Neuronal stem cell (in vitro differentiated cells): ENCODE measurements at regions not wholly inside any gene's neighbourhood (a gene's known extent, or its start where the extent isn't known, plus 50 kb on each side); places are given as distances from the start of the nearest gene placed in this dataset.

Source experiments
- DNase-seq: peaks from one replicate; pipeline ENCODE4 v3.0.0-alpha.2; 2013; ENCODE audit warnings: low spot score
- H2AFZ ChIP-seq: one replicate; pipeline ENCODE4 v1.6.1; 2013; ENCODE audit warnings: mild to moderate bottlenecking, low read length, inconsistent platforms
- H2AK5ac ChIP-seq: 2 replicates; pipeline ENCODE4 v1.6.1; 2013; ENCODE audit warnings: low read depth, mild to moderate bottlenecking, inconsistent platforms, low read length, moderate library complexity, mixed read lengths
- H2BK120ac ChIP-seq: 2 replicates; pipeline ENCODE4 v1.6.1; 2013; ENCODE audit warnings: low read depth, mild to moderate bottlenecking, inconsistent platforms, low read length, moderate library complexity, mixed read lengths
- H2BK12ac ChIP-seq: one replicate; pipeline ENCODE4 v1.6.1; 2013; ENCODE audit warnings: low read length, inconsistent platforms
- H2BK15ac ChIP-seq: 2 replicates; pipeline ENCODE4 v1.6.1; 2013; ENCODE audit warnings: mild to moderate bottlenecking, low read length, inconsistent platforms, mixed read lengths
- H2BK5ac ChIP-seq: one replicate; pipeline ENCODE4 v1.6.1; 2013; ENCODE audit warnings: inconsistent platforms, mild to moderate bottlenecking, low read length, moderate library complexity
- H3K14ac ChIP-seq: one replicate; pipeline ENCODE4 v1.6.1; 2013; ENCODE audit warnings: low read length, inconsistent platforms
- H3K18ac ChIP-seq: 2 replicates; pipeline ENCODE4 v1.6.1; 2013; ENCODE audit warnings: low read length, inconsistent platforms
- H3K23ac ChIP-seq: 2 replicates; pipeline ENCODE4 v1.6.1; 2013; ENCODE audit warnings: low read depth, mild to moderate bottlenecking, mixed read lengths, low read length, inconsistent platforms; ENCODE audit not compliant: poor library complexity
- H3K27ac ChIP-seq: replicated peaks from 3 replicates; pipeline ENCODE4 v1.5.1; 2013; ENCODE audit warnings: low read length, inconsistent platforms
- H3K27me3 ChIP-seq, 3 experiments: 2 replicates each; pipeline ENCODE4 v1.6.1; 2013; ENCODE audit warnings: low read length in 3 of 3, mild to moderate bottlenecking in 2 of 3, inconsistent platforms in 1 of 3, low read depth in 1 of 3, mixed read lengths in 1 of 3, moderate library complexity in 1 of 3; ENCODE audit not compliant: control insufficient read depth in 3 of 3, insufficient read depth in 3 of 3
- H3K36me3 ChIP-seq, 2 donors: replicated peaks in 1 of 2; 2 replicates each; pipeline ENCODE4 v1.6.1; 2013; ENCODE audit warnings: low read length in 2 of 2; ENCODE audit not compliant: control insufficient read depth in 2 of 2, insufficient read depth in 2 of 2
- H3K4ac ChIP-seq: 2 replicates; pipeline ENCODE4 v1.6.1; 2013; ENCODE audit warnings: inconsistent platforms, mild to moderate bottlenecking, low read length, moderate library complexity
- H3K4me1 ChIP-seq, 2 donors: 1 replicate in 1 of 2; 2 replicates in 1 of 2; pipeline ENCODE4 v1.6.1; 2013; ENCODE audit warnings: low read length in 2 of 2, low read depth in 1 of 2; ENCODE audit not compliant: control insufficient read depth in 2 of 2, insufficient read depth in 1 of 2
- H3K4me2 ChIP-seq: one replicate; pipeline ENCODE4 v1.6.1; 2013; ENCODE audit warnings: mild to moderate bottlenecking, low read length, inconsistent platforms; ENCODE audit not compliant: insufficient read depth, poor library complexity, severe bottlenecking
- H3K4me3 ChIP-seq, 2 donors: 2 replicates each; pipeline ENCODE4 v1.5.1; 2013; ENCODE audit warnings: low read length in 2 of 2, mild to moderate bottlenecking in 2 of 2, inconsistent platforms in 1 of 2, moderate library complexity in 1 of 2
- H3K79me1 ChIP-seq: one replicate; pipeline ENCODE4 v1.6.1; 2013; ENCODE audit warnings: low read depth, mild to moderate bottlenecking, inconsistent platforms, low read length, moderate library complexity
- H3K9ac ChIP-seq: one replicate; pipeline ENCODE4 v1.6.1; 2013; ENCODE audit warnings: mild to moderate bottlenecking, low read depth, low read length, inconsistent platforms; ENCODE audit not compliant: poor library complexity
- H3K9me3 ChIP-seq, 2 donors: replicated peaks in 1 of 2; 2 replicates each; pipeline versions ENCODE3 to v1.6.1; 2013; ENCODE audit warnings: low read length in 2 of 2, mild to moderate bottlenecking in 2 of 2, inconsistent platforms in 1 of 2, low read depth in 1 of 2, mixed read lengths in 1 of 2, moderate library complexity in 1 of 2; ENCODE audit not compliant: control insufficient read depth in 2 of 2, insufficient read depth in 1 of 2
- H4K8ac ChIP-seq: one replicate; pipeline ENCODE4 v1.6.1; 2013; ENCODE audit warnings: low read depth, mild to moderate bottlenecking, inconsistent platforms, low read length, moderate library complexity
- H4K91ac ChIP-seq: one replicate; pipeline ENCODE4 v1.6.1; 2013; ENCODE audit warnings: low read length, low read depth, mild to moderate bottlenecking, inconsistent platforms; ENCODE audit not compliant: poor library complexity
- WGBS, 2 donors: extraction: QIAGEN DNeasy Blood & Tissue Kit; methylation state at CpG; one replicate each; pipeline ENCODE4 v1.1.7; 2013; ENCODE audit warnings: missing lambda C conversion rate in 2 of 2, mixed read lengths in 1 of 2; ENCODE audit not compliant: insufficient read length in 2 of 2, insufficient replicate concordance in 1 of 2; ENCODE audit errors: extremely low coverage in 2 of 2; 5-methylcytosine and 5-hydroxymethylcytosine counted together

GRCh38 chr7:97351488-97351887, 234.0 kb downstream of the SDHAF3 start:
- no peak overlapping the region for H3K4me2 ChIP-seq
- no peak overlapping the region for H3K9ac ChIP-seq
- H2BK15ac ChIP-seq = no peak overlapping the region
- H2AK5ac ChIP-seq = no peak overlapping the region
- H3K79me1 ChIP-seq = no peaks in the 10 kb centered on the region
- no peak overlapping the region for H2BK12ac ChIP-seq
- H3K4me3 ChIP-seq = no peak overlapping the region
- no peaks in the 10 kb centered on the region for H3K36me3 ChIP-seq
- no peak overlapping the region for H2BK120ac ChIP-seq
- no peak overlapping the region for H3K23ac ChIP-seq
- no CpG with 5 or more reads among the region's 1 CpG for WGBS, 2 donors
- H3K4me1 ChIP-seq = no peaks in the 10 kb centered on the region
- H3K27me3 ChIP-seq = no peaks in the 10 kb centered on the region
- H2BK5ac ChIP-seq = no peak overlapping the region
- H4K8ac ChIP-seq = no peak overlapping the region
- H3K18ac ChIP-seq = no peak overlapping the region
- DNase-seq = no peak
- H3K14ac ChIP-seq = no peak overlapping the region
- no peak overlapping the region for H2AFZ ChIP-seq
- H3K27ac ChIP-seq = no peak overlapping the region
- H3K9me3 ChIP-seq = no peaks in the 10 kb centered on the region
- H3K4ac ChIP-seq = no peak overlapping the region
- H4K91ac ChIP-seq = no peak overlapping the region

GRCh38 chr7:97357459-97357858, 240.0 kb downstream of the SDHAF3 start:
- H3K27me3 ChIP-seq = no peaks in the 10 kb centered on the region
- H3K79me1 ChIP-seq = no peaks in the 10 kb centered on the region
- H2AFZ ChIP-seq = no peak overlapping the region
- H4K8ac ChIP-seq = no peak overlapping the region
- H3K14ac ChIP-seq = no peak overlapping the region
- H2BK120ac ChIP-seq = no peak overlapping the region
- H2BK5ac ChIP-seq = no peak overlapping the region
- no peak overlapping the region for H2BK12ac ChIP-seq
- no peak overlapping the region for H3K4me2 ChIP-seq
- no peak for DNase-seq
- no peak overlapping the region for H3K4me3 ChIP-seq
- H3K18ac ChIP-seq = no peak overlapping the region
- H4K91ac ChIP-seq = no peak overlapping the region
- no peak overlapping the region for H3K27ac ChIP-seq
- no peak overlapping the region for H3K4ac ChIP-seq
- H3K9me3 ChIP-seq = no peaks in the 10 kb centered on the region
- no peaks in the 10 kb centered on the region for H3K36me3 ChIP-seq
- H2BK15ac ChIP-seq = no peak overlapping the region
- H2AK5ac ChIP-seq = no peak overlapping the region
- H3K23ac ChIP-seq = no peak overlapping the region
- no peaks in the 10 kb centered on the region for H3K4me1 ChIP-seq
- H3K9ac ChIP-seq = no peak overlapping the region

- WGBS, 2 donors = no CpG with 5 or more reads among the region's 3 CpGs
- Histone ChIP-seq H3K9ac (no peak overlapping the region), H4K8ac (no peak overlapping the region), H3K9me3 (no peaks in the 10 kb centered on the region), H3K36me3 (no peaks in the 10 kb centered on the region), H2BK15ac (no peak overlapping the region), H3K4me2 (no peak overlapping the region), H2BK120ac (no peak overlapping the region), H2BK5ac (no peak overlapping the region), H3K4ac (no peak overlapping the region), H3K4me3 (no peak overlapping the region), H3K27ac (no peak overlapping the region), H3K23ac (no peak overlapping the region), H4K91ac (no peak overlapping the region), H2BK12ac (no peak overlapping the region), H3K27me3 (no peaks in the 10 kb centered on the region), H2AFZ (no peak overlapping the region), H3K14ac (no peak overlapping the region), H3K18ac (no peak overlapping the region), H2AK5ac (no peak overlapping the region), H3K79me1 (no peaks in the 10 kb centered on the region), H3K4me1 (peaks cover 3 to 12% of the 10 kb centered on the region in 2 donors)
- no peak for DNase-seq
These were observed 255.4 kb downstream of the SDHAF3 start for GRCh38 chr7:97372882-97373281.

- H3K9ac ChIP-seq = no peak overlapping the region
- H2AK5ac ChIP-seq = no peak overlapping the region
- H3K9me3 ChIP-seq = no peaks in the 10 kb centered on the region
- DNase-seq = no peak
- H3K36me3 ChIP-seq = no peaks in the 10 kb centered on the region
- H2BK15ac ChIP-seq = no peak overlapping the region
- no peak overlapping the region for H3K4me2 ChIP-seq
- no peak overlapping the region for H3K4ac ChIP-seq
- no peak overlapping the region for H2BK120ac ChIP-seq
- H4K91ac ChIP-seq = no peak overlapping the region
- H3K27ac ChIP-seq = no peak overlapping the region
- H2AFZ ChIP-seq = peak overlapping the region; percentile 60
- no peak overlapping the region for H3K23ac ChIP-seq
- H3K18ac ChIP-seq = no peak overlapping the region
- H3K4me3 ChIP-seq = no peak overlapping the region
- no peak overlapping the region for H2BK12ac ChIP-seq
- WGBS, 2 donors = no CpG with 5 or more reads among the region's 6 CpGs
- no peak overlapping the region for H4K8ac ChIP-seq
- no peaks in the 10 kb centered on the region for H3K79me1 ChIP-seq
- H2BK5ac ChIP-seq = no peak overlapping the region
- H3K14ac ChIP-seq = no peak overlapping the region
- peaks cover 3 to 12% of the 10 kb centered on the region in 2 donors for H3K4me1 ChIP-seq
- H3K27me3 ChIP-seq = no peaks in the 10 kb centered on the region
These were observed 256.2 kb downstream of the SDHAF3 start for GRCh38 chr7:97373736-97374135.
